GM12801 (cell line): ENCODE measurements at regions not wholly inside any gene's neighbourhood (a gene's known extent, or its start where the extent isn't known, plus 50 kb on each side); places are given as distances from the start of the nearest gene placed in this dataset.

Source experiments
- CTCF ChIP-seq: IDR thresholded peaks from one replicate; pipeline ENCODE4 v1.5.1; 2011; ENCODE audit warnings: control low read depth; ENCODE audit not compliant: insufficient read length; ENCODE audit errors: extremely low read depth

DNA sequence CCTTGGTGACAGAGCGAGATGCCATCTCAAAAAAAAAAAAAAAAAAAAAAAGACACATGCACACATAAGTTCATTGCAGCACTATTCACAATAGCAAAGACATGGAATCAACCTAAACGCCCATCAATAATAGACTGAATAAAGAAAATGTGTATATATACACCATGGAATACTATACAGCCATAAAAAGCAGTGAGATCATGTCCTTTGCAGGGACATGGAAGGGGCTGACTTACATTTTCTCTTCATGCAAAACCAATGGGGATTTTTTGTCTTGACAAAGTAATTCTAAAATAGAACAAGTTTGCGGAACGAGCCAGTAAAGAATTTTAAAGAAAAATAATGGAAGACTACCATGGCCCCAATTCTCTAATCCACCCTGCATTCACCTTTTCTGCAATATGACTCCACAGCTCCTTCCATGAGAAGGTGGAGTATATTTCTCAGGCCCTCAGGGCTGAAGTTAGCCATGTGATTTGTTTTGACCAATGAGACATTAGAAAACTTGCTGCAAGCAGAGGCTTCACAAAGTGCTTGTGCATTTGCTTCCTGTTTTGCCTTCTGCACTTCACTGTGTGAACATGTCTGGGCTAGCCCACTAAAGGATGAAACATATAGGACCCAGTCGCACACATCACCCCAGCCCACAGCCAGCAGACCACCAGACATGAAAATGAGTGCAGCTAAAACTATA is 78.8 kb upstream of the NR5A2 start:
- no peak for TF ChIP-seq CTCF

DNA sequence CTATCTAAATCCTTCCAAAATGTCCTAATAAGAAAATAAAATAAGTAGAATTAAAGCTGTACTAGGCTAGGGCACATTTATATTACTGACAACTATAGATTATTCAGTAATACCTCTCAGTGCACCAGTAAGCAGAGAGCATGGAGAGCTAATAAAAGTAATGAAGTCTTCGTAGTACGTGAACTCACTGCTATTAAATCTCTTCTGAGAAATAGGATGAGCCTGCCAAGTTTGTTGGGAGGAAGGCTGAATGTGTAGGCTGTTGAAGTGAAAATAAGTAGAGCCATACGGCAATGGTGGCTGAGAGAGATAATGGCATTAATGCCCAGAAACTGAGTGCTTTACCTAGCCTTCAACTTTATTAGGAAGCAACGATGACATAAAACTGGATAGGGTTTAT is 73.9 kb upstream of the NR5A2 start:
- TF ChIP-seq CTCF, result no peak

DNA sequence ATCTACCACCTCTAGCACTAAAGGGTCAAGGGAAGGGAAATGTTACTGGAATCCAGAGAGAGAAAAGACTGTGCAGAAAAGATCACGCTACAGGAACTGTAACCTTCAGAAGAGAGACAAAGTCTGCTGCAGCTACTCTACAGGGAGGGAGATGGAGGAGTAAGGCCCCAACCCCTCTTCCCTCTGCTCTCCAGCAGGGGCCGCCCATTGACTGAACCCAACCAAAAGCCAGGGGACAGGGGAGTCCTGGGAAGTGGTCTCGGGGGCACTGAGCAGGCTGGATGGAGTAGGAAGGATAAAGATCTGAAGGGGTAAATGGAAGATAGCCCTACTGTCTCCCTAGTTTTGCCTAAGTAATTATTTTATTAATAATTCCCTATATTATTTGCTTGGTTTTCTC is 72.8 kb upstream of the NR5A2 start:
- no peak for TF ChIP-seq CTCF

GRCh38 chr1:199955235-199955634 is 72.3 kb upstream of the NR5A2 start:
- no peak for TF ChIP-seq CTCF

- TF ChIP-seq CTCF, result no peak
These were observed 71.5 kb upstream of the NR5A2 start for GRCh38 chr1:199956005-199956404.

DNA sequence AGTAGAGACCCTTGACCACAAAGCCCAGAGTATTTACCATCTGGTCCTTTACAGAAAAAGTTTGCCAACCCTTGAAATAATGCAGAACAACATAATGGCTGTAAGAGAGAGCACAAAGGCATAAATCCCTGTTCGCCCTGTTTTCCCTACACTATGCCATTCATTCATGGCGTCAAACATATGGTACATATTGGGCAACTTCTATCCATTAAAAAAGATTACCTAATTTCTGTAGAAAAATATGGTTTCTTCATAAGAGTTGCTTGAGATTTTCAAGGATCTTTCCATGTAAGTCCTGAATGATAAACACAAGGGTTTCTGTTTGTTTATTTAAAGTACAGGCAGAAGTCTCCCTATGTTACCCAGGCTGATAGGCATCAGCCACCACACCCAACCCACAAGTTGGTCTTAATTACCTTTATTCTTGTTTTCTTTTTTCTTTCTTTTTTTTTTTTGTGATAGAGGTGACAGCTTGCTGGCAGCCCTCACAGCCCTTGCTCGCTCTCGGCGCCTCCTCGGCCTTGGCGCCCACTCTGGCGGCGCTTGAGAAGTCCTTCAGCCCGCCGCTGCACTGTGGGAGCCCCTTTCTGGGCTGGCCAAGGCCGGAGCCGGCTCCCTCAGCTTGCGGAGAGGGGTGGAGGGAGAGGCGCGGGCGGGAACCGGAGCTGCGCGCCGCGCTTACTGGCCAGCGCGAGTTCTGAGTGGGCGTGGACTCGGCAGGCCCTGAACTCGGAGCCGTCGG is 68.3 kb upstream of the NR5A2 start:
- TF ChIP-seq CTCF, result no peak

- no peak for TF ChIP-seq CTCF
These were observed 67.8 kb upstream of the NR5A2 start for GRCh38 chr1:199959775-199960110.
